ENCODE measurements at regions not wholly inside any gene's neighbourhood (a gene's known extent, or its start where the extent isn't known, plus 50 kb on each side); places are given as distances from the start of the nearest gene placed in this dataset.

- TF ChIP-seq, protein P1, sequence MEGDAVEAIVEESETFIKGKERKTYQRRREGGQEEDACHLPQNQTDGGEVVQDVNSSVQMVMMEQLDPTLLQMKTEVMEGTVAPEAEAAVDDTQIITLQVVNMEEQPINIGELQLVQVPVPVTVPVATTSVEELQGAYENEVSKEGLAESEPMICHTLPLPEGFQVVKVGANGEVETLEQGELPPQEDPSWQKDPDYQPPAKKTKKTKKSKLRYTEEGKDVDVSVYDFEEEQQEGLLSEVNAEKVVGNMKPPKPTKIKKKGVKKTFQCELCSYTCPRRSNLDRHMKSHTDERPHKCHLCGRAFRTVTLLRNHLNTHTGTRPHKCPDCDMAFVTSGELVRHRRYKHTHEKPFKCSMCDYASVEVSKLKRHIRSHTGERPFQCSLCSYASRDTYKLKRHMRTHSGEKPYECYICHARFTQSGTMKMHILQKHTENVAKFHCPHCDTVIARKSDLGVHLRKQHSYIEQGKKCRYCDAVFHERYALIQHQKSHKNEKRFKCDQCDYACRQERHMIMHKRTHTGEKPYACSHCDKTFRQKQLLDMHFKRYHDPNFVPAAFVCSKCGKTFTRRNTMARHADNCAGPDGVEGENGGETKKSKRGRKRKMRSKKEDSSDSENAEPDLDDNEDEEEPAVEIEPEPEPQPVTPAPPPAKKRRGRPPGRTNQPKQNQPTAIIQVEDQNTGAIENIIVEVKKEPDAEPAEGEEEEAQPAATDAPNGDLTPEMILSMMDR (IDR thresholded peaks at IDR 0.05): no peak
- no peak for TF ChIP-seq POLR2A (IDR thresholded peaks at IDR 0.05)
- no peak for TF ChIP-seq POLR2AphosphoS5 (IDR thresholded peaks at IDR 0.05)
- no peak for TF ChIP-seq EP300 (IDR thresholded peaks at IDR 0.05)
Observed at GRCh38 chr19:7408251-7408650, 59.5 kb downstream of the ARHGEF18 start.

Data from upper lobe of left lung (tissue), 4 donors.